Type B pancreatic cell (in vitro differentiated cells): ENCODE measurements at regions not wholly inside any gene's neighbourhood (a gene's known extent, or its start where the extent isn't known, plus 50 kb on each side); places are given as distances from the start of the nearest gene placed in this dataset.

ENCODE experiments used
- DNase-seq: peaks from one replicate; pipeline ENCODE4 v3.0.0; 2021; ENCODE audit warnings: mixed read lengths; ENCODE audit not compliant: unreplicated experiment; ENCODE audit errors: extremely low spot score
- H3K27ac Mint-ChIP-seq: 2 replicates; pipeline ENCODE4 v1.8.0; 2021; ENCODE audit warnings: mild to moderate bottlenecking, mixed read lengths
- H3K27me3 Mint-ChIP-seq: 2 replicates; pipeline ENCODE4 v1.8.0; 2021; ENCODE audit warnings: mixed read lengths
- H3K36me3 Mint-ChIP-seq: 2 replicates; pipeline ENCODE4 v1.8.0; 2021; ENCODE audit warnings: mixed read lengths
- H3K4me1 Mint-ChIP-seq: one replicate; pipeline ENCODE4 v1.8.0; 2021; ENCODE audit warnings: mixed read lengths; ENCODE audit not compliant: unreplicated experiment
- H3K4me3 Mint-ChIP-seq: 2 replicates; pipeline ENCODE4 v1.8.0; 2021; ENCODE audit warnings: mild to moderate bottlenecking, mixed read lengths
- H3K9me3 Mint-ChIP-seq: 2 replicates; pipeline ENCODE4 v1.8.0; 2021; ENCODE audit warnings: mixed read lengths
- CTCF ChIP-seq: fragments of 200-600 bp; sonication (generic); conservative IDR thresholded peaks from 2 replicates; pipeline ENCODE4 v1.5.0; 2021; ENCODE audit warnings: antibody characterized with exemption, mild to moderate bottlenecking

GRCh38 chr2:108164318-108164717 is 75.5 kb upstream of the SULT1C3 start:
- Mint-ChIP-seq H3K27me3 (peaks cover 8% of the 10 kb centered on the region), H3K4me3 (no peak overlapping the region), H3K36me3 (no peaks in the 10 kb centered on the region), H3K4me1 (no peaks in the 10 kb centered on the region), H3K9me3 (no peaks in the 10 kb centered on the region), H3K27ac (no peak overlapping the region)
- no peak for TF ChIP-seq CTCF
- DNase-seq, result no peak

GRCh38 chr2:108165729-108166128 is 74.0 kb upstream of the SULT1C3 start:
- Mint-ChIP-seq H3K27ac (no peak overlapping the region), H3K27me3 (peaks cover 8% of the 10 kb centered on the region), H3K9me3 (no peaks in the 10 kb centered on the region), H3K36me3 (no peaks in the 10 kb centered on the region), H3K4me3 (no peak overlapping the region), H3K4me1 (no peaks in the 10 kb centered on the region)
- no peak for DNase-seq
- no peak for TF ChIP-seq CTCF

GRCh38 chr2:108167699-108168098 is 72.1 kb upstream of the SULT1C3 start:
- Mint-ChIP-seq H3K4me3 (no peak overlapping the region), H3K36me3 (no peaks in the 10 kb centered on the region), H3K4me1 (no peaks in the 10 kb centered on the region), H3K9me3 (no peaks in the 10 kb centered on the region), H3K27ac (no peak overlapping the region), H3K27me3 (peaks cover 8% of the 10 kb centered on the region)
- TF ChIP-seq CTCF, result no peak
- no peak for DNase-seq

- Mint-ChIP-seq H3K27ac (no peak overlapping the region), H3K9me3 (no peaks in the 10 kb centered on the region), H3K27me3 (peaks cover 8% of the 10 kb centered on the region), H3K4me3 (no peak overlapping the region), H3K4me1 (no peaks in the 10 kb centered on the region), H3K36me3 (no peaks in the 10 kb centered on the region)
- peak; percentile 77 for TF ChIP-seq CTCF
- DNase-seq, result no peak
These were observed 69.7 kb upstream of the SULT1C3 start for GRCh38 chr2:108169982-108170625.

GRCh38 chr2:108171657-108172056 is 68.1 kb upstream of the SULT1C3 start:
- no peak for DNase-seq
- no peak overlapping the region for H3K27ac Mint-ChIP-seq
- H3K4me1 Mint-ChIP-seq, result no peaks in the 10 kb centered on the region
- H3K27me3 Mint-ChIP-seq, result peaks cover 8% of the 10 kb centered on the region
- no peak overlapping the region for H3K4me3 Mint-ChIP-seq
- H3K36me3 Mint-ChIP-seq, result no peaks in the 10 kb centered on the region
- no peak for TF ChIP-seq CTCF
- H3K9me3 Mint-ChIP-seq, result no peaks in the 10 kb centered on the region

- Mint-ChIP-seq H3K27me3 (no peaks in the 10 kb centered on the region), H3K9me3 (no peaks in the 10 kb centered on the region), H3K4me1 (no peaks in the 10 kb centered on the region), H3K27ac (no peak overlapping the region), H3K4me3 (no peak overlapping the region), H3K36me3 (no peaks in the 10 kb centered on the region)
- DNase-seq, result no peak
- TF ChIP-seq CTCF, result peak; percentile 67
These were observed 57.3 kb upstream of the SULT1C3 start for GRCh38 chr2:108182489-108182888.
